IMR-90 (cell line): ENCODE measurements at regions not wholly inside any gene's neighbourhood (a gene's known extent, or its start where the extent isn't known, plus 50 kb on each side); places are given as distances from the start of the nearest gene placed in this dataset.

ENCODE experiments used
- ATAC-seq: fragments of 200-7000 bp; cut with Tn5 transposase; 2 replicates; pipeline ENCODE4 v1.9.1; 2020; ENCODE audit warnings: low read depth, mild to moderate bottlenecking, moderate library complexity
- BruUV-seq: library from RNA; stranded (reverse); fragments of 400-500 nt; replicated peaks from 2 replicates; lab custom pipeline; 2021; lab: Mats Ljungman, UMichigan
- CTCF ChIA-PET: fragments of 300-600 bp; formaldehyde crosslinking; extraction: SDS; loops from one replicate; lab custom pipeline; 2021; ENCODE audit warnings: antibody characterized with exemption; lab: Yijun Ruan, JAX
- POLR2A ChIA-PET: fragments of 300-600 bp; sonication (Branson Sonifier 250); formaldehyde crosslinking; loops from one replicate; lab custom pipeline; 2022; ENCODE audit warnings: antibody characterized with exemption; ENCODE audit not compliant: unreplicated experiment; lab: Charles Lee
- DNase-seq: peaks from one replicate; pipeline ENCODE4 v3.0.0; 2013
- H2AFZ ChIP-seq: replicated peaks from 2 replicates; pipeline ENCODE3; 2013; ENCODE audit warnings: low read length, mild to moderate bottlenecking; ENCODE audit not compliant: poor library complexity
- H2AK5ac ChIP-seq: 2 replicates; pipeline ENCODE4 v1.6.1; 2013; ENCODE audit warnings: low read depth, low read length, inconsistent platforms
- H2AK9ac ChIP-seq: replicated peaks from 2 replicates; pipeline ENCODE3; 2013; ENCODE audit warnings: mild to moderate bottlenecking, low read depth, low read length, moderate library complexity; ENCODE audit not compliant: poor library complexity
- H2BK120ac ChIP-seq: 2 replicates; pipeline ENCODE4 v1.6.1; 2013; ENCODE audit warnings: low read depth, low read length, inconsistent platforms
- H2BK15ac ChIP-seq: 3 replicates; pipeline ENCODE4 v1.6.1; 2013; ENCODE audit warnings: low read depth, low read length, inconsistent platforms
- H2BK20ac ChIP-seq: 2 replicates; pipeline ENCODE4 v1.6.1; 2013; ENCODE audit warnings: low read depth, mild to moderate bottlenecking, inconsistent platforms, low read length, moderate library complexity
- H2BK5ac ChIP-seq: 2 replicates; pipeline ENCODE4 v1.6.1; 2013; ENCODE audit warnings: mild to moderate bottlenecking, low read depth, low read length, inconsistent platforms; ENCODE audit not compliant: poor library complexity, severe bottlenecking
- H3K14ac ChIP-seq: replicated peaks from 2 replicates; pipeline ENCODE4 v1.6.1; 2013; ENCODE audit warnings: low read depth, low read length, inconsistent platforms
- H3K18ac ChIP-seq: 2 replicates; pipeline ENCODE4 v1.6.1; 2013; ENCODE audit warnings: low read depth, low read length, control low read depth
- H3K23ac ChIP-seq: 2 replicates; pipeline ENCODE4 v1.6.1; 2013; ENCODE audit warnings: low read depth, low read length, inconsistent platforms
- H3K27ac ChIP-seq: 2 replicates; pipeline ENCODE4 v1.5.1; 2013; ENCODE audit warnings: mild to moderate bottlenecking, control low read depth, low read length; ENCODE audit not compliant: insufficient read depth
- H3K27me3 ChIP-seq: 2 replicates; pipeline ENCODE4 v1.6.1; 2013; ENCODE audit warnings: low read length; ENCODE audit not compliant: control insufficient read depth, insufficient read depth
- H3K36me3 ChIP-seq: 2 replicates; pipeline ENCODE4 v1.6.1; 2013; ENCODE audit warnings: low read length, mixed read lengths; ENCODE audit not compliant: control insufficient read depth, insufficient read depth
- H3K4ac ChIP-seq: 2 replicates; pipeline ENCODE4 v1.6.1; 2013; ENCODE audit warnings: low read depth, low read length, inconsistent platforms
- H3K4me1 ChIP-seq: 2 replicates; pipeline ENCODE4 v1.6.1; 2013; ENCODE audit warnings: low read length, mixed read lengths; ENCODE audit not compliant: control insufficient read depth, insufficient read depth
- H3K4me2 ChIP-seq: 2 replicates; pipeline ENCODE4 v1.6.1; 2013; ENCODE audit warnings: low read depth, mild to moderate bottlenecking, control low read depth, low read length, moderate library complexity
- H3K4me3 ChIP-seq: 2 replicates; pipeline ENCODE4 v1.5.1; 2013; ENCODE audit warnings: low read depth, mild to moderate bottlenecking, control low read depth, low read length, moderate library complexity; ENCODE audit not compliant: insufficient read depth
- H3K56ac ChIP-seq: 2 replicates; pipeline ENCODE4 v1.6.1; 2013; ENCODE audit warnings: low read length, inconsistent platforms; ENCODE audit not compliant: insufficient read depth; ENCODE audit errors: extremely low read depth
- H3K79me1 ChIP-seq, 2 experiments: 2 replicates each; pipeline ENCODE4 v1.6.1; 2013; ENCODE audit warnings: low read length in 2 of 2, inconsistent platforms in 1 of 2, low read depth in 1 of 2
- H3K9ac ChIP-seq: 2 replicates; pipeline ENCODE4 v1.6.1; 2013; ENCODE audit warnings: low read depth, low read length, control low read depth
- H3K9me1 ChIP-seq: 2 replicates; pipeline ENCODE4 v1.6.1; 2013; ENCODE audit warnings: low read length, inconsistent platforms; ENCODE audit not compliant: insufficient read depth
- H3K9me3 ChIP-seq: 2 replicates; pipeline ENCODE4 v1.6.1; 2013; ENCODE audit warnings: low read length; ENCODE audit not compliant: control insufficient read depth, insufficient read depth
- H4K20me1 ChIP-seq: 2 replicates; pipeline ENCODE4 v1.6.1; 2013; ENCODE audit warnings: low read length, inconsistent platforms; ENCODE audit not compliant: insufficient read depth
- H4K5ac ChIP-seq: 2 replicates; pipeline ENCODE4 v1.6.1; 2013; ENCODE audit warnings: mild to moderate bottlenecking, low read depth, low read length, control low read depth
- H4K8ac ChIP-seq, 2 experiments: 2 replicates each; pipeline ENCODE4 v1.6.1; 2013; ENCODE audit warnings: low read depth in 2 of 2, low read length in 2 of 2, control low read depth in 1 of 2, inconsistent platforms in 1 of 2
- H4K91ac ChIP-seq: 2 replicates; pipeline ENCODE4 v1.6.1; 2013; ENCODE audit warnings: low read depth, low read length, inconsistent platforms; ENCODE audit not compliant: insufficient read depth
- RAD21 ChIP-seq: IDR thresholded peaks from 2 replicates; pipeline ENCODE4 v1.6.1; 2012; ENCODE audit warnings: low read length, improper control_type of control experiment
- RCOR1 ChIP-seq: IDR thresholded peaks from 2 replicates; pipeline ENCODE4 v1.6.1; 2012; ENCODE audit warnings: mild to moderate bottlenecking, low read length, improper control_type of control experiment; ENCODE audit not compliant: insufficient replicate concordance
- WGBS, 2 experiments: methylation state at CpG; one replicate each; pipeline versions ENCODE4 v1.1.5 to v1.1.7; 2013; ENCODE audit warnings: missing lambda C conversion rate in 2 of 2; ENCODE audit not compliant: insufficient read length in 1 of 2; ENCODE audit errors: extremely low coverage in 2 of 2; 5-methylcytosine and 5-hydroxymethylcytosine counted together
- dilution Hi-C: fragments of 300-500 bp; cut with HindIII; formaldehyde crosslinking; loops from one replicate; pipeline ENCODE4 v1.14.3; 2018; ENCODE audit warnings: low sequenced_read_pairs; ENCODE audit not compliant: unreplicated experiment
- in situ Hi-C: fragments of 300-500 bp; cut with MboI; formaldehyde crosslinking; loops from 3 replicates; pipeline ENCODE4 v1.14.3; 2019; ENCODE audit warnings: low sequenced_read_pairs, inconsistent platforms, mixed read lengths
- intact Hi-C: fragments of 100-400 bp; cut with micrococcal nuclease; formaldehyde crosslinking; loops from 2 replicates; pipeline ENCODE4 v1.10.0; 2022

GRCh38 chr3:34203386-34203785 is 405.0 kb downstream of the PDCD6IP start:
- TF ChIP-seq RAD21 (no peak), RCOR1 (no peak)
- ATAC-seq = no peak
- no peak overlapping the region for H4K8ac ChIP-seq
- no peak overlapping the region for H3K27ac ChIP-seq
- POLR2A ChIA-PET = no interaction called here
- no peak overlapping the region for H4K91ac ChIP-seq
- H3K36me3 ChIP-seq = no peaks in the 10 kb centered on the region
- no peak overlapping the region for H3K4me3 ChIP-seq
- intact Hi-C loops = no loop called here
- no peak for DNase-seq
- H3K9me1 ChIP-seq = no peaks in the 10 kb centered on the region
- no TSS peak for BruUV-seq
- CTCF ChIA-PET = no interaction called here
- no peaks in the 10 kb centered on the region for H3K4me1 ChIP-seq
- no peak overlapping the region for H3K18ac ChIP-seq
- no peaks in the 10 kb centered on the region for H3K27me3 ChIP-seq
- no peak overlapping the region for H2BK20ac ChIP-seq
- no peak overlapping the region for H2BK5ac ChIP-seq
- H3K79me1 ChIP-seq = no peaks in the 10 kb centered on the region
- H4K20me1 ChIP-seq = no peaks in the 10 kb centered on the region
- H3K4me2 ChIP-seq = no peak overlapping the region
- no CpG with 5 or more reads among the region's 4 CpGs for WGBS, 2 experiments
- no peak overlapping the region for H2BK15ac ChIP-seq
- dilution Hi-C loops = no loop called here
- no peak overlapping the region for H3K23ac ChIP-seq
- no peak overlapping the region; the same call in 1 of the 2 replicates for H3K56ac ChIP-seq
- no peak overlapping the region for H3K9ac ChIP-seq
- H3K9me3 ChIP-seq = no peaks in the 10 kb centered on the region
- no peak overlapping the region for H2AK5ac ChIP-seq
- in situ Hi-C loops = no loop called here
- no peak overlapping the region for H3K4ac ChIP-seq
- no peak overlapping the region for H4K5ac ChIP-seq
- no peak overlapping the region for H2AFZ ChIP-seq
- H3K14ac ChIP-seq = no peak overlapping the region
- H2AK9ac ChIP-seq = no peak overlapping the region
- no peak overlapping the region for H2BK120ac ChIP-seq
